ENCODE measurements at regions not wholly inside any gene's neighbourhood (a gene's known extent, or its start where the extent isn't known, plus 50 kb on each side); places are given as distances from the start of the nearest gene placed in this dataset.

- no peak overlapping the region for H3K4me3 ChIP-seq
- no peak overlapping the region for H3K27ac ChIP-seq
- H3K9me3 ChIP-seq = no peaks in the 10 kb centered on the region
- H3K27me3 ChIP-seq = no peaks in the 10 kb centered on the region
- TF ChIP-seq POLR2A (IDR thresholded peaks at IDR 0.05) (no peak), CTCF (IDR thresholded peaks at IDR 0.05) (no peak)
- H3K4me1 ChIP-seq = peaks cover 10% of the 10 kb centered on the region
- no peak for DNase-seq
- H3K36me3 ChIP-seq (replicated peaks in 1 of 2; ENCODE audit: insufficient read depth in 1 of 2, low read depth in 2 of 2) = no peaks in the 10 kb centered on the region
- no peak for ATAC-seq
- intact Hi-C loops (cut with DNase I) = no loop called here
- WGBS, 2 donors = 10 to 12% methylated on average over 5 of the region's 5 CpGs
Observed at GRCh38 chr1:221228594-221228993, 349.4 kb downstream of the HLX start.

GRCh38 chr1:221230605-221231004, 351.4 kb downstream of the HLX start:
- TF ChIP-seq POLR2A (IDR thresholded peaks at IDR 0.05) = no peak
- no peak for TF ChIP-seq CTCF (IDR thresholded peaks at IDR 0.05)
- WGBS, 2 donors = 4 to 17% methylated on average over 1 of the region's 1 CpG
- Histone ChIP-seq H3K4me3 (no peak overlapping the region), H3K27ac (peak overlapping the region in 1 of 4 donors; percentile 0), H3K9me3 (no peaks in the 10 kb centered on the region), H3K36me3 (replicated peaks in 1 of 2; ENCODE audit: insufficient read depth in 1 of 2, low read depth in 2 of 2) (no peaks in the 10 kb centered on the region), H3K4me1 (peaks cover 10% of the 10 kb centered on the region), H3K27me3 (no peaks in the 10 kb centered on the region)
- intact Hi-C loops (cut with DNase I) = no loop called here
- ATAC-seq (peak; percentile 85), DNase-seq (peak in 3 of 4 donors; percentile 37 to 51 (median 39))

DNA sequence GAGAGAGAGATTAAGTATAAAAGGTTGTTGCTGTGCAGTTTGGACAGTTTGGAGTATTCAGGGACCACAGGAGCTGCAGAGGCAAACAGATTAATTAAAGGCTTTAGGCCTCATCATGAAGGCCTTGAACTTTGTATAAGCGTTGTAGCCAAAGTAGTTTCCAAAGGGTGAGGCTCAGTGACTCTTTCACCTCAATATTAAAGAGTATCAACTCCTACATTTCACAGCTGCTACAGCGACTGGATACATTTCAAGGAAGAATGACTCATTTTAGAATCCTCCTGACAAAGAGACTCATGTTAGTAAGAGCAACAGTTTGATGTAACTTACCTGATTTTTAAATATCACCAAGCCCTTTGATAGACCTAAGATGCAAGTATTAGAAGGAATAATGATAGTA, 355.5 kb downstream of the HLX start:
- 38 to 62% methylated on average over 2 of the region's 2 CpGs for WGBS, 2 donors
- H3K4me3 ChIP-seq = no peak overlapping the region
- TF ChIP-seq POLR2A (IDR thresholded peaks at IDR 0.05) = no peak
- TF ChIP-seq CTCF (IDR thresholded peaks at IDR 0.05) = no peak

GRCh38 chr1:221237587-221237986, 358.3 kb downstream of the HLX start:
- 77 to 84% methylated on average over 3 of the region's 3 CpGs for WGBS, 2 donors
- TF ChIP-seq POLR2A (IDR thresholded peaks at IDR 0.05) (no peak), CTCF (IDR thresholded peaks at IDR 0.05) (no peak)
- no peak overlapping the region for H3K4me3 ChIP-seq
- no peaks in the 10 kb centered on the region for H3K27me3 ChIP-seq
- H3K27ac ChIP-seq = no peak overlapping the region
- no peaks in the 10 kb centered on the region for H3K36me3 ChIP-seq (replicated peaks in 1 of 2; ENCODE audit: insufficient read depth in 1 of 2, low read depth in 2 of 2)
- no peaks in the 10 kb centered on the region for H3K4me1 ChIP-seq
- no peaks in the 10 kb centered on the region for H3K9me3 ChIP-seq
- intact Hi-C loops (cut with DNase I) = no loop called here
- DNase-seq (no peak), ATAC-seq (no peak)

More for the DNA sequence above, 355.5 kb downstream of the HLX start:
- H3K27ac ChIP-seq = no peak overlapping the region
- no peaks in the 10 kb centered on the region for H3K36me3 ChIP-seq (replicated peaks in 1 of 2; ENCODE audit: insufficient read depth in 1 of 2, low read depth in 2 of 2)
- H3K4me1 ChIP-seq = peaks cover 10% of the 10 kb centered on the region
- intact Hi-C loops (cut with DNase I) = no loop called here
- H3K9me3 ChIP-seq = no peaks in the 10 kb centered on the region
- H3K27me3 ChIP-seq = no peaks in the 10 kb centered on the region
- ATAC-seq = no peak
- DNase-seq = no peak

DNA sequence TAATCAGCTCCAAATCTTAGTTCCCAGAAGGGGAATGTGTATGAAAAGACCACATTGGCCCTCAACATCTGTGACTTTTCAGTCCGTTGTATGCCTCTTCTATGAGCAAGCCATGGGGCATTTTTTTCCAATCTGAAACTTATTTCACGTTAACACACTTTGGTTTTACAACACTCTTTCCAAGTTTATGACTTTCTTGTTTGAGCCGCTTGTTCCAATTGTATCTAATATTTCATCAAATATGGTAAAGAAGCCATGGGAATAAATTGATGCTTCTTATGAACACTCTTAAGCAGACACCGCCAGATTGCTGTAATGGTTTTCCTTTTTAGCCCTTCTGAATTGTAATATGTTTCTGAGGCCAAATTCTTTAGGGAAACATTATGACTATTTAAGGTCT, 359.9 kb downstream of the HLX start:
- no peak for TF ChIP-seq POLR2A (IDR thresholded peaks at IDR 0.05)
- no peak for TF ChIP-seq CTCF (IDR thresholded peaks at IDR 0.05)
- no peak overlapping the region for H3K27ac ChIP-seq
- no peak overlapping the region for H3K4me3 ChIP-seq
- H3K27me3 ChIP-seq = no peaks in the 10 kb centered on the region
- H3K36me3 ChIP-seq (replicated peaks in 1 of 2; ENCODE audit: insufficient read depth in 1 of 2, low read depth in 2 of 2) = no peaks in the 10 kb centered on the region
- ATAC-seq = no peak
- no peak for DNase-seq
- intact Hi-C loops (cut with DNase I) = no loop called here
- no peaks in the 10 kb centered on the region for H3K9me3 ChIP-seq
- 70 to 93% methylated on average over 4 of the region's 4 CpGs for whole genome bisulfite sequencing, 2 donors
- H3K4me1 ChIP-seq = no peaks in the 10 kb centered on the region

Data from body of pancreas (tissue), 4 donors.